HEK293 (cell line): ENCODE measurements at regions not wholly inside any gene's neighbourhood (a gene's known extent, or its start where the extent isn't known, plus 50 kb on each side); places are given as distances from the start of the nearest gene placed in this dataset.
A peak's percentile ranks its signal among the peaks of the same experiment; 100 is the strongest.

Experiments
- CTCF ChIA-PET: fragments of 350-600 bp; formaldehyde crosslinking; extraction: SDS; loops from one replicate; lab custom pipeline; 2021; ENCODE audit warnings: antibody characterized with exemption; lab: Yijun Ruan, JAX
- POLR2A ChIA-PET: fragments of 300-600 bp; formaldehyde crosslinking; extraction: SDS; loops from one replicate; lab custom pipeline; 2020; ENCODE audit warnings: antibody characterized with exemption, inconsistent platforms; lab: Yijun Ruan, JAX
- H3K27ac ChIP-seq: fragments of 200-500 bp; sonication (Bioruptor generic); 2 replicates; pipeline ENCODE4 v1.5.1; 2014; ENCODE audit warnings: low read depth, low read length, control low read depth, inconsistent platforms; ENCODE audit errors: extremely low read depth
- H3K36me3 ChIP-seq, 2 experiments: fragments of 200-500 bp in 1 of 2; sonication (Bioruptor generic) in 1 of 2; 1 replicate in 1 of 2; 2 replicates in 1 of 2; pipeline ENCODE4 v1.5.1; 2014 to 2017; ENCODE audit warnings: inconsistent platforms in 2 of 2, low read length in 2 of 2; ENCODE audit not compliant: control insufficient read depth in 2 of 2, insufficient read depth in 1 of 2
- H3K4me1 ChIP-seq: fragments of 200-500 bp; sonication (Bioruptor generic); 2 replicates; pipeline ENCODE4 v1.5.1; 2014; ENCODE audit warnings: mild to moderate bottlenecking, low read length, inconsistent platforms; ENCODE audit not compliant: control insufficient read depth, insufficient read depth
- H3K4me3 ChIP-seq: 2 replicates; pipeline ENCODE4 v1.5.1; 2011; ENCODE audit warnings: low read depth, mild to moderate bottlenecking, control low read depth, low read length, moderate library complexity
- H3K9me3 ChIP-seq: fragments of 200-500 bp; sonication (Bioruptor generic); 2 replicates; pipeline ENCODE4 v1.5.1; 2014; ENCODE audit warnings: low read depth, low read length, inconsistent platforms; ENCODE audit not compliant: control insufficient read depth, insufficient read depth
- ATF2 ChIP-seq: fragments of 450-650 bp; formaldehyde crosslinking; IDR thresholded peaks from 2 replicates; pipeline ENCODE4 v1.5.1; 2016; ENCODE audit warnings: missing biosample characterization, missing genetic modification characterization, low read depth
- GLI4 ChIP-seq: fragments of 450-650 bp; formaldehyde crosslinking; IDR thresholded peaks from 2 replicates; pipeline ENCODE4 v1.5.1; 2016; ENCODE audit warnings: missing biosample characterization, missing genetic modification characterization
- GLIS2 ChIP-seq: fragments of 450-650 bp; formaldehyde crosslinking; IDR thresholded peaks from 2 replicates; pipeline ENCODE4 v1.5.1; 2016; ENCODE audit warnings: missing biosample characterization, missing genetic modification characterization
- OSR2 ChIP-seq: fragments of 450-650 bp; formaldehyde crosslinking; IDR thresholded peaks from 2 replicates; pipeline ENCODE4 v1.5.1; 2016; ENCODE audit warnings: missing biosample characterization, missing genetic modification characterization
- OVOL3 ChIP-seq: fragments of 450-650 bp; formaldehyde crosslinking; IDR thresholded peaks from 2 replicates; pipeline ENCODE4 v1.5.1; 2016; ENCODE audit warnings: missing biosample characterization, missing genetic modification characterization
- PRDM6 ChIP-seq: fragments of 450-650 bp; formaldehyde crosslinking; IDR thresholded peaks from 2 replicates; pipeline ENCODE4 v1.5.1; 2017; ENCODE audit warnings: missing biosample characterization, missing genetic modification characterization
- SETDB1 ChIP-seq: IDR thresholded peaks from one replicate; pipeline ENCODE4 v1.6.1; 2017; ENCODE audit warnings: mild to moderate bottlenecking, low read length, moderate library complexity, mixed read lengths; ENCODE audit not compliant: insufficient read length
- SP7 ChIP-seq: fragments of 450-650 bp; formaldehyde crosslinking; IDR thresholded peaks from 2 replicates; pipeline ENCODE4 v1.5.1; 2016; ENCODE audit warnings: missing biosample characterization, missing genetic modification characterization
- TCF7L2 ChIP-seq: IDR thresholded peaks from 2 replicates; pipeline ENCODE4 v1.6.1; 2011; ENCODE audit warnings: low read depth, mild to moderate bottlenecking, inconsistent platforms, low read length, moderate library complexity, borderline replicate concordance
- ZBTB7A ChIP-seq: fragments of 450-650 bp; formaldehyde crosslinking; IDR thresholded peaks from 2 replicates; pipeline ENCODE4 v1.5.1; 2016; ENCODE audit warnings: low read depth, missing biosample characterization, missing genetic modification characterization
- ZBTB8A ChIP-seq: fragments of 450-650 bp; formaldehyde crosslinking; IDR thresholded peaks from 2 replicates; pipeline ENCODE4 v1.5.1; 2016; ENCODE audit warnings: missing biosample characterization, missing genetic modification characterization
- ZNF146 ChIP-seq: fragments of 450-650 bp; formaldehyde crosslinking; IDR thresholded peaks from 2 replicates; pipeline ENCODE4 v1.5.1; 2016; ENCODE audit warnings: missing biosample characterization, missing genetic modification characterization
- ZNF175 ChIP-seq: fragments of 450-650 bp; formaldehyde crosslinking; IDR thresholded peaks from 2 replicates; pipeline ENCODE4 v1.5.1; 2016; ENCODE audit warnings: missing biosample characterization, missing genetic modification characterization
- ZNF19 ChIP-seq: fragments of 450-650 bp; formaldehyde crosslinking; IDR thresholded peaks from 2 replicates; pipeline ENCODE4; 2016; ENCODE audit warnings: missing biosample characterization, missing genetic modification characterization, low read depth
- ZNF473 ChIP-seq: fragments of 450-650 bp; formaldehyde crosslinking; IDR thresholded peaks from 2 replicates; pipeline ENCODE4 v1.5.1; 2017; ENCODE audit warnings: missing biosample characterization, missing genetic modification characterization
- ZNF501 ChIP-seq: fragments of 450-650 bp; formaldehyde crosslinking; IDR thresholded peaks from 2 replicates; pipeline ENCODE4 v1.5.1; 2016; ENCODE audit warnings: missing biosample characterization, missing genetic modification characterization
- ZNF571 ChIP-seq: fragments of 450-650 bp; formaldehyde crosslinking; IDR thresholded peaks from 2 replicates; pipeline ENCODE4 v1.5.0; 2017; ENCODE audit warnings: missing biosample characterization, missing genetic modification characterization
- ZNF843 ChIP-seq: fragments of 450-650 bp; formaldehyde crosslinking; IDR thresholded peaks from 2 replicates; pipeline ENCODE4 v1.5.1; 2016; ENCODE audit warnings: missing biosample characterization, missing genetic modification characterization
- TF ChIP-seq, protein P1 (sequence below): fragments of 450-650 bp; formaldehyde crosslinking; IDR thresholded peaks from 2 replicates; pipeline ENCODE4 v1.5.1; 2017; ENCODE audit warnings: missing biosample characterization, mild to moderate bottlenecking, missing genetic modification characterization, moderate library complexity
- TF ChIP-seq, protein P2 (sequence below): fragments of 450-650 bp; formaldehyde crosslinking; IDR thresholded peaks from 2 replicates; pipeline ENCODE4 v1.5.1; 2016; ENCODE audit warnings: missing biosample characterization, missing genetic modification characterization
- TF ChIP-seq, protein P3 (sequence below): fragments of 450-650 bp; formaldehyde crosslinking; IDR thresholded peaks from 2 replicates; pipeline ENCODE4 v1.5.1; 2016; ENCODE audit warnings: missing biosample characterization, missing genetic modification characterization
- TF ChIP-seq, protein P4 (sequence below): fragments of 450-650 bp; formaldehyde crosslinking; IDR thresholded peaks from 2 replicates; pipeline ENCODE4 v1.5.1; 2017; ENCODE audit warnings: missing biosample characterization, missing genetic modification characterization
- TF ChIP-seq, protein P5 (sequence below): fragments of 450-650 bp; IDR thresholded peaks from 2 replicates; pipeline ENCODE4 v1.5.1; 2018; ENCODE audit warnings: missing biosample characterization, missing genetic modification characterization

GRCh38 chr21:27408826-27409225 is 441.9 kb upstream of the ADAMTS5 start (continued):
- TF ChIP-seq ZNF843 (tag by site-specific recombination): no peak
- TF ChIP-seq GLI4 (tag by site-specific recombination): no peak
- no peak for TF ChIP-seq ZBTB7A (tag by site-specific recombination)
- no peak for TF ChIP-seq ZNF146
- TF ChIP-seq, protein P1, sequence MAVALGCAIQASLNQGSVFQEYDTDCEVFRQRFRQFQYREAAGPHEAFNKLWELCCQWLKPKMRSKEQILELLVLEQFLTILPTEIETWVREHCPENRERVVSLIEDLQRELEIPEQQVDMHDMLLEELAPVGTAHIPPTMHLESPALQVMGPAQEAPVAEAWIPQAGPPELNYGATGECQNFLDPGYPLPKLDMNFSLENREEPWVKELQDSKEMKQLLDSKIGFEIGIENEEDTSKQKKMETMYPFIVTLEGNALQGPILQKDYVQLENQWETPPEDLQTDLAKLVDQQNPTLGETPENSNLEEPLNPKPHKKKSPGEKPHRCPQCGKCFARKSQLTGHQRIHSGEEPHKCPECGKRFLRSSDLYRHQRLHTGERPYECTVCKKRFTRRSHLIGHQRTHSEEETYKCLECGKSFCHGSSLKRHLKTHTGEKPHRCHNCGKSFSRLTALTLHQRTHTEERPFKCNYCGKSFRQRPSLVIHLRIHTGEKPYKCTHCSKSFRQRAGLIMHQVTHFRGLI: no peak
- TF ChIP-seq SETDB1: no peak
- TF ChIP-seq, protein P2, sequence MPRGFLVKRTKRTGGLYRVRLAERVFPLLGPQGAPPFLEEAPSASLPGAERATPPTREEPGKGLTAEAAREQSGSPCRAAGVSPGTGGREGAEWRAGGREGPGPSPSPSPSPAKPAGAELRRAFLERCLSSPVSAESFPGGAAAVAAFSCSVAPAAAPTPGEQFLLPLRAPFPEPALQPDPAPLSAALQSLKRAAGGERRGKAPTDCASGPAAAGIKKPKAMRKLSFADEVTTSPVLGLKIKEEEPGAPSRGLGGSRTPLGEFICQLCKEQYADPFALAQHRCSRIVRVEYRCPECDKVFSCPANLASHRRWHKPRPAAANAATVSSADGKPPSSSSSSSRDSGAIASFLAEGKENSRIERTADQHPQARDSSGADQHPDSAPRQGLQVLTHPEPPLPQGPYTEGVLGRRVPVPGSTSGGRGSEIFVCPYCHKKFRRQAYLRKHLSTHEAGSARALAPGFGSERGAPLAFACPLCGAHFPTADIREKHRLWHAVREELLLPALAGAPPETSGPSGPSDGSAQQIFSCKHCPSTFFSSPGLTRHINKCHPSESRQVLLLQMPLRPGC (tag by site-specific recombination): no peak
- TF ChIP-seq ZNF175 (tag by site-specific recombination): no peak

GRCh38 chr21:27407271-27407670 is 440.4 kb upstream of the ADAMTS5 start:
- Histone ChIP-seq H3K9me3 (no peaks in the 10 kb centered on the region), H3K4me1 (no peaks in the 10 kb centered on the region), H3K36me3 (no peaks in the 10 kb centered on the region), H3K4me3 (no peak overlapping the region), H3K27ac (no peak overlapping the region)
- POLR2A ChIA-PET: no interaction called here
- TF ChIP-seq SP7 (tag by site-specific recombination) (no peak), ATF2 (peak; percentile 27; the same call in 1 of the 2 replicates)
- CTCF ChIA-PET: interaction anchor here (0.7 to 1.1 kb wide), 2 partner anchors 47 to 162 kb away, joined by 3 read pairs; no protein-coding TSS in a partner anchor

- ChIA-PET POLR2A (no interaction called here), CTCF (interaction anchor here (0.9 kb wide), 1 partner anchor 15 kb away, joined by 3 read pairs; no protein-coding TSS in a partner anchor)
- Histone ChIP-seq H3K4me1 (no peaks in the 10 kb centered on the region), H3K4me3 (no peak overlapping the region), H3K9me3 (no peaks in the 10 kb centered on the region), H3K27ac (no peak overlapping the region), H3K36me3 (no peaks in the 10 kb centered on the region)
- TF ChIP-seq TCF7L2 (no peak), ZBTB8A (tag by site-specific recombination) (no peak), OVOL3 (tag by site-specific recombination) (no peak), PRDM6 (no peak), ZNF571 (tag by site-specific recombination) (no peak), OSR2 (tag by site-specific recombination) (no peak), ZNF146 (no peak), ZNF19 (tag by site-specific recombination) (no peak), GLIS2 (no peak), ZNF501 (tag by site-specific recombination) (no peak), ZNF473 (tag by site-specific recombination) (no peak)
- TF ChIP-seq, protein P3, sequence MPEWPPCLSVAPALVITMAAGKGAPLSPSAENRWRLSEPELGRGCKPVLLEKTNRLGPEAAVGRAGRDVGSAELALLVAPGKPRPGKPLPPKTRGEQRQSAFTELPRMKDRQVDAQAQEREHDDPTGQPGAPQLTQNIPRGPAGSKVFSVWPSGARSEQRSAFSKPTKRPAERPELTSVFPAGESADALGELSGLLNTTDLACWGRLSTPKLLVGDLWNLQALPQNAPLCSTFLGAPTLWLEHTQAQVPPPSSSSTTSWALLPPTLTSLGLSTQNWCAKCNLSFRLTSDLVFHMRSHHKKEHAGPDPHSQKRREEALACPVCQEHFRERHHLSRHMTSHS (tag by site-specific recombination): no peak
- TF ChIP-seq, protein P4, sequence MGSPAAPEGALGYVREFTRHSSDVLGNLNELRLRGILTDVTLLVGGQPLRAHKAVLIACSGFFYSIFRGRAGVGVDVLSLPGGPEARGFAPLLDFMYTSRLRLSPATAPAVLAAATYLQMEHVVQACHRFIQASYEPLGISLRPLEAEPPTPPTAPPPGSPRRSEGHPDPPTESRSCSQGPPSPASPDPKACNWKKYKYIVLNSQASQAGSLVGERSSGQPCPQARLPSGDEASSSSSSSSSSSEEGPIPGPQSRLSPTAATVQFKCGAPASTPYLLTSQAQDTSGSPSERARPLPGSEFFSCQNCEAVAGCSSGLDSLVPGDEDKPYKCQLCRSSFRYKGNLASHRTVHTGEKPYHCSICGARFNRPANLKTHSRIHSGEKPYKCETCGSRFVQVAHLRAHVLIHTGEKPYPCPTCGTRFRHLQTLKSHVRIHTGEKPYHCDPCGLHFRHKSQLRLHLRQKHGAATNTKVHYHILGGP: no peak
- TF ChIP-seq, protein P5, sequence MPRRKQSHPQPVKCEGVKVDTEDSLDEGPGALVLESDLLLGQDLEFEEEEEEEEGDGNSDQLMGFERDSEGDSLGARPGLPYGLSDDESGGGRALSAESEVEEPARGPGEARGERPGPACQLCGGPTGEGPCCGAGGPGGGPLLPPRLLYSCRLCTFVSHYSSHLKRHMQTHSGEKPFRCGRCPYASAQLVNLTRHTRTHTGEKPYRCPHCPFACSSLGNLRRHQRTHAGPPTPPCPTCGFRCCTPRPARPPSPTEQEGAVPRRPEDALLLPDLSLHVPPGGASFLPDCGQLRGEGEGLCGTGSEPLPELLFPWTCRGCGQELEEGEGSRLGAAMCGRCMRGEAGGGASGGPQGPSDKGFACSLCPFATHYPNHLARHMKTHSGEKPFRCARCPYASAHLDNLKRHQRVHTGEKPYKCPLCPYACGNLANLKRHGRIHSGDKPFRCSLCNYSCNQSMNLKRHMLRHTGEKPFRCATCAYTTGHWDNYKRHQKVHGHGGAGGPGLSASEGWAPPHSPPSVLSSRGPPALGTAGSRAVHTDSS (tag by site-specific recombination): no peak
These were observed 439.6 kb upstream of the ADAMTS5 start for GRCh38 chr21:27406300-27407009.
